OCI-LY7 (cell line): ENCODE measurements at regions not wholly inside any gene's neighbourhood (a gene's known extent, or its start where the extent isn't known, plus 50 kb on each side); places are given as distances from the start of the nearest gene placed in this dataset.
"Not testable (repeated sequence)": the region's sequence is repeated elsewhere in the genome, so short reads cannot be mapped to it uniquely, and the experiment has no call there.

Source experiments
- CTCF ChIP-seq: fragments of 200-600 bp; sonication (generic); conservative IDR thresholded peaks from 2 replicates; pipeline ENCODE4 v1.5.1; 2014; ENCODE audit warnings: mild to moderate bottlenecking, antibody characterized with exemption, low read length, moderate library complexity, mixed read lengths
- EZH2phosphoT487 ChIP-seq: fragments of 200-600 bp; sonication (generic); IDR thresholded peaks from 2 replicates; pipeline ENCODE4 v1.6.1; 2018; ENCODE audit warnings: low read depth, borderline replicate concordance, mild to moderate bottlenecking, mixed run types, antibody characterized with exemption, low read length, moderate library complexity, mixed read lengths

GRCh38 chr2:132352481-132353001 lies 64.1 kb upstream of the GPR39 start:
- not testable (repeated sequence) for TF ChIP-seq CTCF, EZH2phosphoT487
